GM23248 (cell line): ENCODE measurements at regions not wholly inside any gene's neighbourhood (a gene's known extent, or its start where the extent isn't known, plus 50 kb on each side); places are given as distances from the start of the nearest gene placed in this dataset.

Experiments used
- EZH2 ChIP-seq: fragments of 200-600 bp; sonication (generic); IDR thresholded peaks from 2 replicates; pipeline ENCODE4 v1.6.1; 2018; ENCODE audit warnings: antibody characterized with exemption, mild to moderate bottlenecking; ENCODE audit not compliant: insufficient read depth, poor library complexity, severe bottlenecking
- EZH2phosphoT487 ChIP-seq: fragments of 200-600 bp; sonication (generic); IDR thresholded peaks from 2 replicates; pipeline ENCODE4 v1.6.1; 2018; ENCODE audit warnings: antibody characterized with exemption, moderate library complexity, mild to moderate bottlenecking, low read depth; ENCODE audit not compliant: insufficient read depth

DNA sequence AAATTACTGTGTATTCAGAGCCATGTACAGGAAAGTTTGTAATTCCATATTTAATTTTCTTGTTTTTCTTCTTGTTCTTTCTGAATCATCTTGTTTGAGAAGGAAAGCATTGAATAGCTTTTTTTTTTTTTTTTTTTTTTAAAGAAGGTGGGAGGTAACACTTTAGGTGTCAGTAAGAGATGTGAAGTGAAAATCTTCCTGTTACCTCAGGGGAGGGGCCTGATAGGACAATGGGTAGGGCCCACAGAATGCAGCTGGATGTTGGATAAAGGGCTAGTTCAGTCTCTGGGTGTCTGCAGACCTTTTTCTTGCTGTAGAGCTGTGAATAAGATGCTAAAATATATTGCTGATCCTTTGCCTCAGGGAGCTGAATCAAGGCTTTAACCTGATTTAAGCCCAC, 317.4 kb downstream of the MAN2A1 start:
- TF ChIP-seq EZH2phosphoT487 (no peak), EZH2 (no peak)
